Vagina (tissue), 2 donors: ENCODE measurements at regions not wholly inside any gene's neighbourhood (a gene's known extent, or its start where the extent isn't known, plus 50 kb on each side); places are given as distances from the start of the nearest gene placed in this dataset.

Experiments used
- POLR2A ChIP-seq, 2 donors: fragments of 450-650 bp; IDR thresholded peaks; one replicate each; pipeline ENCODE4 v1.6.1; 2017; ENCODE audit warnings: antibody characterized with exemption in 2 of 2, mild to moderate bottlenecking in 2 of 2, moderate library complexity in 2 of 2
- POLR2AphosphoS5 ChIP-seq, 2 donors: sonication (generic); formaldehyde crosslinking; IDR thresholded peaks; one replicate each; pipeline ENCODE4 v1.9.0; 2017; ENCODE audit warnings: antibody characterized with exemption in 2 of 2, mild to moderate bottlenecking in 2 of 2, low read depth in 1 of 2; ENCODE audit not compliant: insufficient read depth in 1 of 2
- TF ChIP-seq, protein P1 (sequence below), 3 experiments: fragments of 450-650 bp in 2 of 3; fragments of 200-600 bp in 1 of 3; sonication (generic) in 1 of 3; IDR thresholded peaks; one replicate each; pipeline ENCODE4 v1.5.1; 2017 to 2019; ENCODE audit warnings: antibody characterized with exemption in 3 of 3, mild to moderate bottlenecking in 2 of 3, moderate library complexity in 2 of 3

DNA sequence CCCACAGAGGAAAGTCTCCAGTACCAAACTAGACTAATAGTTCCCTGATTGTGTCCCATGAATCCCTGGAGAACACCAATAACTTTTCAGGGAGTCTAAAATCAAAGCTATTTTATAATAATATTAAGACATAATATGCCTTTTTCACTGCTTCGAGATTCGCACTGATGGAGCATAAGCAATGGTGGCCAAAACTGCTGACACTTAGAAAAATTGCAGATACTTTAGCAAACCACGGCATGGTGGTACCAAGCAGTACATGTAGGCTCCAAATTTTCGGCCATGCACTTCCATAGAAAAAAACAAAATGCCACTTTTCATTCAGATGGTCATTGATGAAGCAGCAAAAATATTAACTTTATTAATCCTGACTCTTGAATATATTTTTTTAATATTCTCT, 100.3 kb upstream of the PCSK1 start:
- TF ChIP-seq, protein P1, sequence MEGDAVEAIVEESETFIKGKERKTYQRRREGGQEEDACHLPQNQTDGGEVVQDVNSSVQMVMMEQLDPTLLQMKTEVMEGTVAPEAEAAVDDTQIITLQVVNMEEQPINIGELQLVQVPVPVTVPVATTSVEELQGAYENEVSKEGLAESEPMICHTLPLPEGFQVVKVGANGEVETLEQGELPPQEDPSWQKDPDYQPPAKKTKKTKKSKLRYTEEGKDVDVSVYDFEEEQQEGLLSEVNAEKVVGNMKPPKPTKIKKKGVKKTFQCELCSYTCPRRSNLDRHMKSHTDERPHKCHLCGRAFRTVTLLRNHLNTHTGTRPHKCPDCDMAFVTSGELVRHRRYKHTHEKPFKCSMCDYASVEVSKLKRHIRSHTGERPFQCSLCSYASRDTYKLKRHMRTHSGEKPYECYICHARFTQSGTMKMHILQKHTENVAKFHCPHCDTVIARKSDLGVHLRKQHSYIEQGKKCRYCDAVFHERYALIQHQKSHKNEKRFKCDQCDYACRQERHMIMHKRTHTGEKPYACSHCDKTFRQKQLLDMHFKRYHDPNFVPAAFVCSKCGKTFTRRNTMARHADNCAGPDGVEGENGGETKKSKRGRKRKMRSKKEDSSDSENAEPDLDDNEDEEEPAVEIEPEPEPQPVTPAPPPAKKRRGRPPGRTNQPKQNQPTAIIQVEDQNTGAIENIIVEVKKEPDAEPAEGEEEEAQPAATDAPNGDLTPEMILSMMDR (IDR thresholded peaks at IDR 0.05), result no peak
- TF ChIP-seq POLR2A (IDR thresholded peaks at IDR 0.05), result no peak
- no peak for TF ChIP-seq POLR2AphosphoS5 (IDR thresholded peaks at IDR 0.05; ENCODE audit: insufficient read depth in 1 of 2, low read depth in 1 of 2)
